ENCODE measurements at regions not wholly inside any gene's neighbourhood (a gene's known extent, or its start where the extent isn't known, plus 50 kb on each side); places are given as distances from the start of the nearest gene placed in this dataset.
"Not testable (repeated sequence)": the region's sequence is repeated elsewhere in the genome, so short reads cannot be mapped to it uniquely, and the experiment has no call there.

GRCh38 chr13:90654970-90655369 is 692.5 kb upstream of the MIR17HG start:
- no peak for DNase-seq

- DNase-seq: not testable (repeated sequence)
Measured at GRCh38 chr13:90664200-90664599, 683.3 kb upstream of the MIR17HG start.

GRCh38 chr13:90673746-90674145 is 673.7 kb upstream of the MIR17HG start:
- no peak for DNase-seq

- DNase-seq: no peak
Measured at GRCh38 chr13:90675129-90675528, 672.4 kb upstream of the MIR17HG start.

GRCh38 chr13:90680826-90681225 is 666.7 kb upstream of the MIR17HG start:
- DNase-seq: no peak

- no peak for DNase-seq
Measured at GRCh38 chr13:90683711-90684131, 663.8 kb upstream of the MIR17HG start.

- DNase-seq: no peak
Measured at GRCh38 chr13:90686442-90686841, 661.0 kb upstream of the MIR17HG start.

GRCh38 chr13:90689111-90689510 is 658.4 kb upstream of the MIR17HG start:
- DNase-seq: no peak

- no peak for DNase-seq
Measured at GRCh38 chr13:90690458-90691080, 656.9 kb upstream of the MIR17HG start.

GRCh38 chr13:90696254-90696653 is 651.2 kb upstream of the MIR17HG start:
- no peak for DNase-seq

GRCh38 chr13:90696656-90697055 is 650.8 kb upstream of the MIR17HG start:
- DNase-seq: no peak

- DNase-seq: no peak
Measured at GRCh38 chr13:90700340-90700739, 647.1 kb upstream of the MIR17HG start.

GRCh38 chr13:90701264-90701663 is 646.2 kb upstream of the MIR17HG start:
- no peak for DNase-seq

- no peak for DNase-seq
Measured at GRCh38 chr13:90702050-90702449, 645.4 kb upstream of the MIR17HG start.

GRCh38 chr13:90706631-90707030 is 640.9 kb upstream of the MIR17HG start:
- no peak for DNase-seq

GRCh38 chr13:90708128-90708527 is 639.4 kb upstream of the MIR17HG start:
- DNase-seq: no peak

GRCh38 chr13:90709319-90709718 is 638.2 kb upstream of the MIR17HG start:
- no peak for DNase-seq

GRCh38 chr13:90710164-90710759 is 637.2 kb upstream of the MIR17HG start:
- no peak for DNase-seq

GRCh38 chr13:90713441-90714133 is 633.9 kb upstream of the MIR17HG start:
- DNase-seq: no peak

- no peak for DNase-seq
Measured at GRCh38 chr13:90715485-90715884, 632.0 kb upstream of the MIR17HG start.

- no peak for DNase-seq
Measured at GRCh38 chr13:90717451-90717936, 630.0 kb upstream of the MIR17HG start.

GRCh38 chr13:90719461-90719860 is 628.0 kb upstream of the MIR17HG start:
- no peak for DNase-seq

GRCh38 chr13:90721937-90722336 is 625.5 kb upstream of the MIR17HG start:
- DNase-seq: no peak

- no peak for DNase-seq
Measured at GRCh38 chr13:90723381-90723780, 624.1 kb upstream of the MIR17HG start.
